Lower lobe of right lung (tissue), 2 donors: ENCODE measurements at regions not wholly inside any gene's neighbourhood (a gene's known extent, or its start where the extent isn't known, plus 50 kb on each side); places are given as distances from the start of the nearest gene placed in this dataset.
A peak's percentile ranks its signal among the peaks of the same experiment; 100 is the strongest.

Source experiments
- ATAC-seq, 2 donors: fragments of 200-7000 bp; cut with Tn5 transposase; one replicate each; pipeline ENCODE4 v1.9.1; 2020 to 2022; ENCODE audit warnings: mild to moderate bottlenecking in 2 of 2, moderate library complexity in 2 of 2
- DNase-seq: peaks from one replicate; pipeline ENCODE4 v3.0.0-alpha.2; 2020
- H3K27ac ChIP-seq: fragments of 200-600 bp; one replicate; pipeline ENCODE4 v1.8.0; 2022
- H3K27me3 ChIP-seq: fragments of 200-600 bp; one replicate; pipeline ENCODE4 v1.8.0; 2022; ENCODE audit warnings: low read depth
- H3K36me3 ChIP-seq: fragments of 200-600 bp; one replicate; pipeline ENCODE4 v1.8.0; 2022; ENCODE audit warnings: mild to moderate bottlenecking
- H3K4me1 ChIP-seq: fragments of 200-600 bp; one replicate; pipeline ENCODE4 v1.8.0; 2022
- H3K4me3 ChIP-seq: fragments of 200-600 bp; one replicate; pipeline ENCODE4 v1.8.0; 2022; ENCODE audit warnings: mild to moderate bottlenecking
- H3K9me3 ChIP-seq: fragments of 200-600 bp; one replicate; pipeline ENCODE4 v1.8.0; 2022
- intact Hi-C: fragments of 100-400 bp; cut with DNase I; formaldehyde crosslinking; loops from one replicate; pipeline ENCODE4 v1.11.0; 2022
- TF ChIP-seq, protein P1 (sequence below): fragments of 200-600 bp; IDR thresholded peaks from one replicate; pipeline ENCODE4 v1.8.0; 2022; ENCODE audit warnings: antibody characterized with exemption, mild to moderate bottlenecking
- donor health status: DM: no; HTN: yes; CAD: no; lungs with severe emphysema.

- Histone ChIP-seq H3K27ac (no peak overlapping the region), H3K27me3 (peaks cover 5% of the 10 kb centered on the region), H3K4me1 (no peaks in the 10 kb centered on the region), H3K36me3 (no peaks in the 10 kb centered on the region), H3K9me3 (no peaks in the 10 kb centered on the region), H3K4me3 (no peak overlapping the region)
- DNase-seq (no peak), ATAC-seq (peak in 1 of 2 donors; percentile 75)
- TF ChIP-seq, protein P1, sequence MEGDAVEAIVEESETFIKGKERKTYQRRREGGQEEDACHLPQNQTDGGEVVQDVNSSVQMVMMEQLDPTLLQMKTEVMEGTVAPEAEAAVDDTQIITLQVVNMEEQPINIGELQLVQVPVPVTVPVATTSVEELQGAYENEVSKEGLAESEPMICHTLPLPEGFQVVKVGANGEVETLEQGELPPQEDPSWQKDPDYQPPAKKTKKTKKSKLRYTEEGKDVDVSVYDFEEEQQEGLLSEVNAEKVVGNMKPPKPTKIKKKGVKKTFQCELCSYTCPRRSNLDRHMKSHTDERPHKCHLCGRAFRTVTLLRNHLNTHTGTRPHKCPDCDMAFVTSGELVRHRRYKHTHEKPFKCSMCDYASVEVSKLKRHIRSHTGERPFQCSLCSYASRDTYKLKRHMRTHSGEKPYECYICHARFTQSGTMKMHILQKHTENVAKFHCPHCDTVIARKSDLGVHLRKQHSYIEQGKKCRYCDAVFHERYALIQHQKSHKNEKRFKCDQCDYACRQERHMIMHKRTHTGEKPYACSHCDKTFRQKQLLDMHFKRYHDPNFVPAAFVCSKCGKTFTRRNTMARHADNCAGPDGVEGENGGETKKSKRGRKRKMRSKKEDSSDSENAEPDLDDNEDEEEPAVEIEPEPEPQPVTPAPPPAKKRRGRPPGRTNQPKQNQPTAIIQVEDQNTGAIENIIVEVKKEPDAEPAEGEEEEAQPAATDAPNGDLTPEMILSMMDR = no peak
- intact Hi-C loops = no loop called here
These were observed 53.1 kb downstream of the GSX2 start for GRCh38 chr4:54152846-54153600.

DNA sequence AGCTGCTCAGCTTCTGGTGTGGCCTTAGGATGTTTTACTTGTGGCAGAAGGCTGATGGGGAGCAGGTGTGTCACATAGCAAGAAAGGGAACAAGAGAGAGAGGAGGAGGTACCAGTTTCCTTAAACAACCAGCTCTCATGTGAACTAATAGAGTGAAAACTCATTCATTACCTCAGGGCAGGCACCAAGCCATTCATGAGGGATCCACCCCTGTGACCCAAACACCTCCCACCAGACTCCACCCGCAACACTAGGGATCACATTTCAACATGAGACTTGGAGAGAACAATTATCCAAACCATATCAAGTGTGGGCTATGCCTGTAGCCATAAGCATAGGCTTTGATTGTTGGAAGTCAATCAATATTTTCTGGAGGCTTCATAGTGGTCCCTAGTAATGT lies 56.0 kb downstream of the GSX2 start:
- no peaks in the 10 kb centered on the region for H3K36me3 ChIP-seq
- no peaks in the 10 kb centered on the region for H3K4me1 ChIP-seq
- no peak for ATAC-seq
- H3K27ac ChIP-seq = no peak overlapping the region
- no peak overlapping the region for H3K4me3 ChIP-seq
- DNase-seq = no peak
- H3K9me3 ChIP-seq = no peaks in the 10 kb centered on the region
- TF ChIP-seq, protein P1 = no peak
- intact Hi-C loops = no loop called here
- H3K27me3 ChIP-seq = peaks cover 1% of the 10 kb centered on the region

- DNase-seq = no peak
- no peaks in the 10 kb centered on the region for H3K4me1 ChIP-seq
- no peak for ATAC-seq
- no peaks in the 10 kb centered on the region for H3K27me3 ChIP-seq
- H3K4me3 ChIP-seq = no peak overlapping the region
- H3K36me3 ChIP-seq = no peaks in the 10 kb centered on the region
- intact Hi-C loops = no loop called here
- no peaks in the 10 kb centered on the region for H3K9me3 ChIP-seq
- TF ChIP-seq, protein P1 = no peak
- no peak overlapping the region for H3K27ac ChIP-seq
These were observed 57.6 kb downstream of the GSX2 start for GRCh38 chr4:54157606-54158005.

- intact Hi-C loops = no loop called here
- Histone ChIP-seq H3K4me1 (no peaks in the 10 kb centered on the region), H3K9me3 (no peaks in the 10 kb centered on the region), H3K36me3 (no peaks in the 10 kb centered on the region), H3K4me3 (no peak overlapping the region), H3K27ac (no peak overlapping the region), H3K27me3 (no peaks in the 10 kb centered on the region)
- TF ChIP-seq, protein P1 = no peak
- DNase-seq = no peak
- no peak for ATAC-seq
These were observed 59.6 kb downstream of the GSX2 start for GRCh38 chr4:54159543-54159942.

- Histone ChIP-seq H3K4me1 (no peaks in the 10 kb centered on the region), H3K36me3 (no peaks in the 10 kb centered on the region), H3K9me3 (no peaks in the 10 kb centered on the region), H3K27me3 (no peaks in the 10 kb centered on the region), H3K4me3 (no peak overlapping the region), H3K27ac (no peak overlapping the region)
- TF ChIP-seq, protein P1 = no peak
- no peak for ATAC-seq
- intact Hi-C loops = no loop called here
- no peak for DNase-seq
These were observed 64.1 kb upstream of the PDGFRA start for GRCh38 chr4:54165011-54165410.
